Right lobe of liver (tissue), 6 donors: ENCODE measurements at regions not wholly inside any gene's neighbourhood (a gene's known extent, or its start where the extent isn't known, plus 50 kb on each side); places are given as distances from the start of the nearest gene placed in this dataset.

Experiments
- ATAC-seq, 4 donors: fragments of 200-7000 bp; cut with Tn5 transposase; one replicate each; pipeline ENCODE4 v1.9.1; 2020; ENCODE audit warnings: mild to moderate bottlenecking in 4 of 4, moderate library complexity in 4 of 4
- DNase-seq, 3 donors: peaks; one replicate each; pipeline ENCODE4 v3.0.0-alpha.2; 2020
- H3K27ac ChIP-seq, 3 donors: fragments of 200-600 bp; one replicate each; pipeline ENCODE4 v1.8.0; 2022
- H3K27me3 ChIP-seq, 2 donors: fragments of 200-600 bp; one replicate each; pipeline ENCODE4 v1.8.0; 2022
- H3K36me3 ChIP-seq, 4 donors: fragments of 200-600 bp; sonication (generic) in 1 of 4; one replicate each; pipeline versions ENCODE4 v1.5.1 to v1.8.0; 2017 to 2022; ENCODE audit warnings: control low read depth in 1 of 4
- H3K4me1 ChIP-seq, 4 donors: fragments of 200-600 bp; sonication (generic) in 1 of 4; one replicate each; pipeline versions ENCODE4 v1.5.1 to v1.8.0; 2017 to 2022; ENCODE audit warnings: control low read depth in 1 of 4
- H3K4me3 ChIP-seq, 3 donors: fragments of 200-600 bp; one replicate each; pipeline ENCODE4 v1.8.0; 2022
- H3K9me3 ChIP-seq, 4 donors: fragments of 200-600 bp; sonication (generic) in 1 of 4; one replicate each; pipeline versions ENCODE4 v1.5.1 to v1.8.0; 2017 to 2022; ENCODE audit warnings: control low read depth in 1 of 4
- CTCF ChIP-seq, 4 donors: fragments of 200-600 bp in 3 of 4; fragments of 450-650 bp in 1 of 4; IDR thresholded peaks; one replicate each; pipeline versions ENCODE4 v1.5.1 to v1.8.0; 2016 to 2022; ENCODE audit warnings: antibody characterized with exemption in 4 of 4, mild to moderate bottlenecking in 2 of 4
- POLR2A ChIP-seq: fragments of 450-650 bp; IDR thresholded peaks from one replicate; pipeline ENCODE4 v1.6.1; 2017; ENCODE audit warnings: antibody characterized with exemption, mild to moderate bottlenecking
- WGBS: methylation state at CpG from one replicate; pipeline ENCODE4 v1.1.6; 2018; ENCODE audit warnings: low coverage, low lambda C conversion rate; ENCODE audit not compliant: insufficient coverage; ENCODE audit errors: missing lambda C conversion rate; 5-methylcytosine and 5-hydroxymethylcytosine counted together
- intact Hi-C, 2 donors: fragments of 100-400 bp; cut with DNase I; formaldehyde crosslinking; loops; one replicate each; pipeline versions ENCODE4 v1.11.2 to v1.14.1; 2022
- donor health status: DM: no; HTN: yes; CAD: no.
- donor health status: DM: no; HTN: no; CAD: no.
- donor health status: DM: no; HTN: no; CAD: no.
- donor health status: DM: no; HTN: yes; CAD: no.
- donor health status: DM: no; HTN: yes; CAD: no.

DNA sequence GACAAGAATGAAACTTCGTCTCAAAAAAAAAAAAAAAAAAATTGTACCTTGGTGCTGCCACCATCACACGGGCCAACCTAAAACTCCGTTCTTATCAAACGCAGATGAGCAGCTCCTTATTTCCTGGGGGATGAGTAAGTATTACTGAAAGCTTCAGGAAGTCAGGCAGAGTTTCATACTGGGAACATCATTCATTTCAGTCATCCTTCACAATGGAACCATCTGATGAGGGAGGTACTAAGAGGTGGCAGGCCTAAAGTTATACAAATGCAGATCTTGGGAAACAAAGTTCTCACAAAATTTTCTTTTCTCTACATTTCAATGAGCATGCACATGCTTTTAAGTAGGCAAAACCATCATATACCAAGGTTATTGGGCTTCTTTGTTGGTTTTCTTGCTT is 636.0 kb upstream of the LMCD1 start:
- H3K27ac ChIP-seq: no peak overlapping the region
- no peaks in the 10 kb centered on the region for H3K4me1 ChIP-seq
- 64% methylated on average over 4 of the region's 4 CpGs for WGBS
- ATAC-seq: no peak
- no peak overlapping the region for H3K4me3 ChIP-seq
- DNase-seq: no peak
- intact Hi-C loops: no loop called here
- no peaks in the 10 kb centered on the region for H3K27me3 ChIP-seq
- no peaks in the 10 kb centered on the region for H3K9me3 ChIP-seq
- TF ChIP-seq POLR2A (no peak), CTCF (IDR thresholded peaks at IDR 0.05) (no peak)
- H3K36me3 ChIP-seq: no peaks in the 10 kb centered on the region

- no peak for DNase-seq
- intact Hi-C loops: no loop called here
- H3K4me1 ChIP-seq: no peaks in the 10 kb centered on the region
- H3K9me3 ChIP-seq: no peaks in the 10 kb centered on the region
- no peaks in the 10 kb centered on the region for H3K36me3 ChIP-seq
- H3K27me3 ChIP-seq: no peaks in the 10 kb centered on the region
- no peak overlapping the region for H3K27ac ChIP-seq
- TF ChIP-seq POLR2A: no peak
- no peak for TF ChIP-seq CTCF (IDR thresholded peaks at IDR 0.05)
- ATAC-seq: no peak
- H3K4me3 ChIP-seq: no peak overlapping the region
- 33% methylated on average over 5 of the region's 5 CpGs for WGBS
Measured at GRCh38 chr3:7867587-7867986, 634.0 kb upstream of the LMCD1 start.

GRCh38 chr3:7871003-7871560 is 630.5 kb upstream of the LMCD1 start:
- no peak for ATAC-seq
- H3K4me3 ChIP-seq: no peak overlapping the region
- no peaks in the 10 kb centered on the region for H3K4me1 ChIP-seq
- DNase-seq: no peak
- intact Hi-C loops: no loop called here
- no peak for TF ChIP-seq POLR2A
- no peak for TF ChIP-seq CTCF (IDR thresholded peaks at IDR 0.05)
- no peaks in the 10 kb centered on the region for H3K27me3 ChIP-seq
- no peaks in the 10 kb centered on the region for H3K36me3 ChIP-seq
- H3K9me3 ChIP-seq: no peaks in the 10 kb centered on the region
- no peak overlapping the region for H3K27ac ChIP-seq
- 20% methylated on average over 1 of the region's 1 CpG for WGBS

GRCh38 chr3:7874116-7874515 is 627.5 kb upstream of the LMCD1 start:
- no peaks in the 10 kb centered on the region for H3K27me3 ChIP-seq
- no peak for DNase-seq
- no peak overlapping the region for H3K4me3 ChIP-seq
- no peak overlapping the region for H3K27ac ChIP-seq
- no peaks in the 10 kb centered on the region for H3K36me3 ChIP-seq
- H3K9me3 ChIP-seq: no peaks in the 10 kb centered on the region
- 75% methylated on average over 1 of the region's 1 CpG for WGBS
- intact Hi-C loops: no loop called here
- TF ChIP-seq CTCF (IDR thresholded peaks at IDR 0.05): no peak
- TF ChIP-seq POLR2A: no peak
- H3K4me1 ChIP-seq: no peaks in the 10 kb centered on the region
- no peak for ATAC-seq

DNA sequence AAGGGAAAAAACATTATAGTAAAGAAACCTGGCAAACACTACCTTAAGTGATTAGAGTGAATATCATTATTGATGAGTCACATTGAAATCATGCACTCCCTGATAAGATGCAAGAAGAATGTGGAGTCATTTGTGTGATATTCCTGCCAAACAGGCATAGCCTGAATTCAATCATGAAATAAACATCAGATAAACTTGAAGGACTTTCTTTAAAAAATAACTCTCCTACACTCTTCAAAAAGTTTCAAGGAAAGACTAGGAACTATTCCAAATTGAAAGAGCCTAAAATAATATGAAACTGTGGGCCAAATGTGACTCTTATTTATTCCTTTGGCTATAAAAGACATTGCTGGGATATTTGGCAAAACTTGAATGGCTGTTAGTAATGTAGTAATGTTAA is 625.7 kb upstream of the LMCD1 start:
- DNase-seq (no peak), ATAC-seq (no peak)
- no peaks in the 10 kb centered on the region for H3K27me3 ChIP-seq

More for the DNA sequence above, 625.7 kb upstream of the LMCD1 start:
- Histone ChIP-seq H3K4me3 (no peak overlapping the region), H3K4me1 (no peaks in the 10 kb centered on the region), H3K27ac (no peak overlapping the region), H3K36me3 (no peaks in the 10 kb centered on the region), H3K9me3 (no peaks in the 10 kb centered on the region)
- TF ChIP-seq POLR2A: no peak
- intact Hi-C loops: no loop called here
